MV-4-11 (cell line): ENCODE measurements at regions not wholly inside any gene's neighbourhood (a gene's known extent, or its start where the extent isn't known, plus 50 kb on each side); places are given as distances from the start of the nearest gene placed in this dataset.
"Not testable (repeated sequence)": the region's sequence is repeated elsewhere in the genome, so short reads cannot be mapped to it uniquely, and the experiment has no call there.

Source experiments
- DNase-seq: peaks from one replicate; lab custom pipeline; 2025; lab: John Stamatoyannopoulos, UW

DNA sequence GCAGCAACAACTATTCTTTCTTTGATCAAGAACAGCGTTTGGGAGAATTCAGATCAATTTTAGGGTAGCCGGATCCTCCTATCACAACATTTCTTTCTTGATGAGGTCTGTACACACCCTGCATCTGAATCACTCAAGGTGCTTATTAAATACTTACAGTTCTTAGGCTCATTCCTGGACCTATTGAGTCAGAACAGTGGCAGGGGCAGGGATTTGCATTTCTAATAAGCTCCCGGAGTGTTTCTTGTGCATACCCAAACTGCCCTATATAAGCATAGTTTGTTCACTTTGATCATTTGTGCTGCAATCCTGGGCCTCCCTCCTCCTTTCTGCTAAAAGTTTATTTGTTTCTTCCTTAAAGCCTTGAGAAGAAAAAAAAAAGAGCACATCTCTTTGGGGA lies 80.5 kb upstream of the RPH3A start:
- no peak for DNase-seq

DNA sequence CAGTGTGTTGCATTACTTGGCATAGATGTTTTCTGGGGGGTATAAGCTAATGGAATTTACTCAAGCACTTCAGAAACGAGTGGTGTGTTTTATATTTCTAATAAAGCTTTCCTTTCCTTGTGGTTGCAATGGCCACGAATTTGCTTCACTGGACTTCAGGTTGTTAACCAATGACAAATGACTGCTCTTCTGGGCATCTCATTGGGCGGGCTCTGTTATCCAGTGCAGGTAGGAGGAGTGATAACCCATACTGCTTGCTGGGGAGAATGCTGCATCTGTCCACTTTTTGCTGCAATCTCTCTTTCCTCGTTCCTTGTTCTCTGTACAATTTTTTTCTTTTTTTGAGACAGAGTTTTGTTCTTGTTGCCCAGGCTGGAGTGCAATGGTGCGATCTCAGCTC lies 80.0 kb upstream of the RPH3A start:
- DNase-seq: no peak

DNA sequence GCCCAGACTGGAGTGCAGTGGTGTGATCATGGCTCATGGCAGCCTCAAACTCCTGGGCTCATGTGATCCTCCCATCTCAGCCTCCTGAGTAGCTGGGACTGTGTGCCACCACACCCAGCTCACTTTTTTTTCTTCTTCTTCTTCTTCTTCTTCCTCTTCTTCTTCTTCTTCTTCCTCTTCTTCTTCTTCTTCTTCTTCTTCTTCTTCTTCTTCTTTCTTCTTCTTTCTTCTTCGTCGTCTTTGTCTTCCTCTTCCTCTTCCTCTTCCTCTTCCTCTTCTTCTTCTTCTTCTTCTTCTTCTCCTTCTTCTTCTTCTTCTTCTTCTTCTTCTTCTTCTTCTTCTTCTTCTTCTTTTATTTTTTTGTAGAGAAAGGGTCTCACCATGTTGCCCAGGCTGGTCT lies 78.8 kb upstream of the RPH3A start:
- DNase-seq: not testable (repeated sequence)

DNA sequence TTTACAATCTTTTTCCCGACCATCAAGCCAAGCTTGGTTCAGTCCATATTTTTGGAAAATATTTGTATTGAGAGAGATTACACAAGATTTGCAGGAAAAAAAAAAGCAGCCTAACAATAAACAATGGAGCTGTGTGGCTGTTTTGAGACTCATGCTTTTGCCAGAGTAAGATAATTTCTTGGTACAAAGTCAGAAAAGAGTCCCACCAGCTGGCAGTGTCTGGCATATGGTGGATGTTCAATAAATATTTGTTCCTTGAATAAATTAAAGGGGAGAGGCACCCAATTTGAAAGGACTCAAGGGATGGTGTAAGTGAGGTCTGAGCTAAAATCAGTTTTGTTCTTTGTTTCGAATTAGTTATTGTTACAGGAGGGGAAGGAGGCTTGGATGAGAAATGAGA lies 78.1 kb upstream of the RPH3A start:
- no peak for DNase-seq

DNA sequence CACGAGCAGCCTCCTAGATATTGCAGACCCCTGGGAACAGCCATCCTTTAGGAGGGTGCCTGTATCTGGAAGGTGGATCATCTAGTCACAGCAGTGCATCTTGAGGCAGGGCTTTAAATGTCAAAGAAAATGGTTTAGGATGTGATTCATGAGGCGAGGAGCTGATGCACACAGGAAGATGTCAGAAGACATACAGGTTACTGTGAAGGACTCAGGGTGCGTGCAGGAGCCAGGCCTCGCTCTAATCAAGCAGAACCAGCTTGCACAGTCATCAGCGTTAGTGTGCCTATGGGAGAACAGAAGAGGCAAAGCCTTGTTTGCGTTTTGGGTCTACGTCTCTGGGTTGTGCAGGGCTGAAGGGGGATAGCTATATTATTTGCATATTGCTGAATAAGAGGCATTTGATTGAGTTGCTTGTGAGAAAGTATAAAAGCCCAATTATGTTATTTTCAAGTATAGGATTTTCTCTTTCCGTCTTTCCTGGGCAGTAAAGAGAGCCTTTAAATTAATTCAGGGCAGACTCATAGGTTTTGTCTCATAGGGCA lies 77.3 kb upstream of the RPH3A start:
- no peak for DNase-seq

DNA sequence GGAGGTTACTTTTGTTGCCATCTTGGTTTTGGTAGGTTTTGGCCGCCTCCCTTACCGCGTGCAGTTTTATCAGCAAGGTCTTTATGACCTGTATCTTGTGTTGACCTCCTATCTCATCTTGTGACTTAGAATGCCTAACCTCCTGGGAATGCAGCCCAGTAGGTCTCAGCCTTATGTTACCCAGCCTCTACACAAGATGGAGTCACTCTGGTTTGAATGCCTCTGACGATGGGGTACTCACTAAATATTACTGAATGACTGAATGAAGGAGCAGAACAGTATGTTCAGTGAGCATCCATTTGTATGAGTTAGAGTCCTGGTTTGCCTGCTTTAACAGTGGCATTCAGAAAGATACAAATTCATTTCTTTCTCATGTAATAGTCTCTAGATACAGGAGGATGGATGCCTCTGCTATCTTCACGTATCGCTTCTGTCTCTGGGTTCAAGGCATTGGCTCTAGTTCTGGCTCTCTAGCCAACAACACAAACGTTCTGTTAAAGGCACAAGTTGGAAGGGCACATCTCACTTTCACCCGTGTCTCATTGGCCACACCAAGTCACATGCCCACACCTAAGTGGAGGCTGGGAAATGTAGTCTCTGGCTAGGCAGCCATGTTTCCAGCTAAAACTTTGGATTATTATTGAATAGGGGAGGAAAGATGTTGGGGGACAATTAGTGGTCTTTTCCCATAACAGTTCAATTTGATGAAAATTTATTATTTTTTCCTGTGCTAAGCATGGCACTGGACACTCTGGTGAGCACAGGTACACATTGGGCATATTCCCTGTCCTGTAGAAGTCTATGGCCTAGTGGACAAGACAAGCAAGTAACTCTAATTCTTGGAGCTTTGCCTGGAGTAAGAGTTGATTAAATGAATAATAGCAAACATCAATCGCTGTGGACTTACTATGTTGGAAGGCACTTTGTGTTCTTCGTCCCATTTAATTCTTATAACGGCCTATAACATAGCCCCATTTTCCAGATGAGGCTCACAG lies 75.2 kb upstream of the RPH3A start:
- no peak for DNase-seq

DNA sequence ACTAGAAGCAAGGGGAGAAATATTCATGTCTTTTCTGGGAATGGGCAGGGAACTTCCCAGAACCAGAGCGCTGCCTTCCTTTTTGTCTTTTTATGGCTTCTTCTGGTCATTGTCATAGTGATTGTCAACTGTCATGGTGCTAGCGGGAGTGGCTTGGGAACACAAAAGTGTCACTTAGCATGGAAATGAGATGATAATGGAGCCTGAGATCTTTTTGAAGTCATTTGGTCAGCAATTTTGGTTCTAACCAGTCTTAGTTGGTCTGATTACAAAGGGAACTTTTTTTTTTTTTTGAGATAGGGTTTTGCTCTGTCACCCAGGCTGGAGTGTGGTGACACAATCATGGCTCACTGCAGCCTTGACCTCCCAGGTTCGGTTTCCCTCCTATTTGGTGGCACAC lies 62.7 kb upstream of the RPH3A start:
- DNase-seq: no peak

DNA sequence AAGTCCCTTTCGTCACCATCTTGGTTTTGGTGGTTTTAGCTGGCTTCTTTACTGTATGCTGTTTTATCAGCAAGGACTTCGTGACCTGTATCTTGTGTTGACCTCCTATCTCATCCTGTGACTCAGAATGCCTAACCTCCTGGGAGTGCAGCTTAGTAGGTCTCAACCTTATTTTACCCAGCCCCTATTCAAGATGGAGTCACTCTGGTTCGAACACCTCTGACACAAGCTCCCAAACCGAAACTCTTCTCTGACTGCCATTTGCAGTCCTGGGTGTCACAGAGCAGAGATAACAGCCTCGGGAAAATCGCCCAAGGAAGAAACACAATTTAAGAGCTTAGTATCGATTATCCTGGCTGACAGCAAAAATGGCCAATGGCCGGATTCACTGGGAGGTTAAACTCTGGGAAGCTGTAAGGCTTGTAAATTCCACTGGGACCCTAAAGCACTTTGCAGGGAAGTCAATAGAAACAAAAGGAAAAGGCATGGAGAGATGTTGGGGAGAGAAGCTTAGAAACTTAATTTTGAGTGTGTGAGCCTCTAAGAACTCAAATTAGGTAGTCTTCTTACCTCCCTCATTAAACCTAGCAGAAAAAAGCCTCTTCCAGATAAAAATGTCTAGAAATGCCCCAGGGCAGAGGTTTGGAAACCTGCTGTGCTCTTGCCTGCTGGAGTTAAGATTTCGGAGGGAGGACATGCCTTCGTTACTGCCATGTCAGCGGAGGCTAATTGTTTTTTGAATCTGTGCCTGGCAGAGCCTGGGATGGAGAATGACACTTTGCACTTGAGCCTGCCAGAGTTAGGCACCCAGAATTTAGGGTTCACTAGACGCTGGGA lies 56.5 kb upstream of the RPH3A start:
- no peak for DNase-seq

DNA sequence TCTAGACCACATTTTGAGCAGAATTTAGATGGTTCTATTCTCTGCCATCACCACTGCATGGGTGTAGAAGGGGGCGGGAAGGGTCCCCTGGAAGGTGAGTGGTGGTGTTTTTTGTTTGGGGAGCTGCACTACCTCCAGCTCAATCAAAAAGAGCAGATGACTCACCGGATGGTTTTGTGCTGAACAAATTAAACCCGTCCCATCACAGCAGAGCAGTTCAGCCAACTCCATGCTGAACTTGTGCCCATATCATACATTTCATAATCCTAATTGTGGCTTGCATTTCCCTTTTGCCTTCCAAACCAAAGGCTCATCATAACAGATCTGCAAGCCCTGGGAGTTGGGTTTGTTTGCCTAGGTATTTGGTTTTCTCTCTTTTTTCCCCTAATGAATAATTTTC lies 53.0 kb upstream of the RPH3A start:
- DNase-seq: no peak

DNA sequence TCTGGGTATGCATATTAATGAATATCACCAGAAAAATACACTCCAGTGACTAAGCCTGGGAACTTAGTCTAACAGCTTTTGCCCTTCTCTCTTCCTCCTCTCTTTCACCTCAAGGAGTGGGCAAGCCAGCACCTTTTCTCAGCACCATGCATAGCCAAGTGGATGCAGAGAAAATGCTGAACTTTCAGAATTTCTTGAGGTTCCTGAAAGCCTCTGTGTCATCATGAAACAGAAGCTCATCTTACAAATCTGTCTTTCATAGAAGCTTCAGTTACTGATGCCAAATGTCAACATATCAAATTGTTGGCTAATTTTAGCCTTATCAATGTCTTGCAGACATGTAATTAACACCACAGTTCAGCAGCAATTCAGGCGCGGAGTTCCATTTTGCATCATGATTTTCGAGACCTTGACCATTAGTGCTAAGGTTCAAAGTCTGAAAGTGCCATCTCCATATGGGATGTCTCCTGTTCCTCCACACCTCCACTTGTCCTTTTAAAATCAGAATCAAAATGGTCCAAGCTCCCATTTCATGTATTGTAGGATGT lies 51.1 kb upstream of the RPH3A start:
- DNase-seq: no peak

DNA sequence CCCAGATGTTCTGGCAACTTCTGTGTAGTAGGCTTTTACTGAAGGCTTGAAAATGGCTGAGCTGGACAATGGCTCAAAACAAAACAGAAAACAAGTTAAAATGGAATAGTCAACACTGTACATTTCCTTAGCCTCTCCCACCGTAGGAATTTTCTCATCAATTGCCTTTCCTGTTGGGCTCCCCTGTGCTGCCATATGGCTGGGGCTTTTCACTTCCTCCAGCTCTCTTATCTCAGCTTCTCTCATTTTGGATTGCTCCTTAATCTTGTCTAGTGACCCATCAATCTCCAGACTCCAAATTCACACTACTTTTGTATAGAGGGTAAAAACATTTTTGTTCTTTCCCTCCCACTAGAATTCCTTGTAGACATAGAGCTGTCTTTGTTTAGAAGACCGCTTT lies 50.4 kb upstream of the RPH3A start:
- DNase-seq: no peak
